HEK293 (cell line): ENCODE measurements at regions not wholly inside any gene's neighbourhood (a gene's known extent, or its start where the extent isn't known, plus 50 kb on each side); places are given as distances from the start of the nearest gene placed in this dataset.

Experiments used
- GFI1B ChIP-seq: fragments of 450-650 bp; formaldehyde crosslinking; IDR thresholded peaks from 2 replicates; pipeline ENCODE4 v1.5.1; 2016; ENCODE audit warnings: missing biosample characterization, missing genetic modification characterization
- HOXC10 ChIP-seq: sonication (generic); formaldehyde crosslinking; IDR thresholded peaks from 2 replicates; pipeline ENCODE4 v1.8.1; 2023; ENCODE audit warnings: mild to moderate bottlenecking, missing genetic modification reagents
- MEIS1 ChIP-seq: sonication (generic); formaldehyde crosslinking; IDR thresholded peaks from 2 replicates; pipeline ENCODE4 v1.8.1; 2022; ENCODE audit warnings: missing genetic modification reagents, mild to moderate bottlenecking, borderline replicate concordance
- ZNF174 ChIP-seq: fragments of 450-650 bp; formaldehyde crosslinking; IDR thresholded peaks from 2 replicates; pipeline ENCODE4 v1.5.0; 2017; ENCODE audit warnings: missing biosample characterization, mild to moderate bottlenecking, missing genetic modification characterization
- ZNF274 ChIP-seq, 2 experiments: fragments of 200-500 bp in 1 of 2; fragments of 450-650 bp in 1 of 2; sonication (Bioruptor generic) in 1 of 2; formaldehyde crosslinking in 1 of 2; IDR thresholded peaks; 2 replicates each; pipeline versions ENCODE4 v1.5.1 to v1.6.1; 2014 to 2016; ENCODE audit warnings: borderline replicate concordance in 1 of 2, inconsistent platforms in 1 of 2, low read length in 1 of 2, missing biosample characterization in 1 of 2, missing genetic modification characterization in 1 of 2
- ZNF302 ChIP-seq: fragments of 450-650 bp; formaldehyde crosslinking; IDR thresholded peaks from 2 replicates; pipeline ENCODE4 v1.5.1; 2016; ENCODE audit warnings: missing biosample characterization, missing genetic modification characterization, low read depth
- ZNF416 ChIP-seq: fragments of 450-650 bp; formaldehyde crosslinking; IDR thresholded peaks from 2 replicates; pipeline ENCODE4 v1.5.1; 2016; ENCODE audit warnings: missing biosample characterization, missing genetic modification characterization
- TF ChIP-seq, protein P1 (sequence below): fragments of 450-650 bp; formaldehyde crosslinking; IDR thresholded peaks from 2 replicates; pipeline ENCODE4 v1.5.1; 2016; ENCODE audit warnings: missing biosample characterization, missing genetic modification characterization
- TF ChIP-seq, protein P2 (sequence below): fragments of 450-650 bp; formaldehyde crosslinking; IDR thresholded peaks from 2 replicates; pipeline ENCODE4 v1.5.1; 2016; ENCODE audit warnings: missing biosample characterization, missing genetic modification characterization
- TF ChIP-seq, protein P3 (sequence below): fragments of 450-650 bp; formaldehyde crosslinking; IDR thresholded peaks from 2 replicates; pipeline ENCODE4 v1.5.1; 2016; ENCODE audit warnings: missing biosample characterization, missing genetic modification characterization

DNA sequence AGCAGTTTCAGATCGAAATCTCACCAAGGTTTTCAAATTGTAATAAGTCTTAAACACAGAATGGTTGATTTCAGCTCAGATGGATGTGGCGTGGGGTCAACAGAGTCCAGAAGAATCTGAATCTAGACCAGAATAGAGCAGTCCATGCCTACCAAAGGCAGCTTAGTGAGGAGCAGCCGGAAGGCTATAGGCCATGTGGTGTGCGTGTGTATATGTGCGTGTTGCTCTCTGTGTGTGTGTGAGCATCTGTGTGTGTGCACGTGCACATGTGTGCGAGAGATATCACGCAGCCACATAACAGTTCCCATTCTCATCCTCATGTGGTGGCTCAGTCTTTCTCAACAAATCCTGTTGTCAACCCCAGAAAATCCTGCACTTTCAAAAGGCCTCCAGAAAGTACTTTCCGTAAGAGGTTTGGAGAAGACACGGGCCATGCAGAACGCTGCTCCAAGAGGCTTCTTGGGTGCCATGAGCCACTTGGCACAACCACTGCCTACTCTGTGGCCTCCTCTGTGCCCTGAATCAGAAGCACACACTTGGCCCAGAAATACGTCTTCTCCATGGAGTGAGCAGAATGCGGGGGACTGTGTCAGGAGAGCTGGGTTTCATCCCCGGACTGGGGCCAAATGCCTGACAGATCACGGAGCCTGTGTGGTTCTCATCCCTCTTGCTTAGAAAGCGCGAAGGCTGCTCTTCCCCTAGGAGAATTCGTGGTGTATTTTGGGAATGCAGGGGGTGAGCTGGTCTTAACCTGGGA, 67.3 kb downstream of the ACKR3 start:
- TF ChIP-seq, protein P1, sequence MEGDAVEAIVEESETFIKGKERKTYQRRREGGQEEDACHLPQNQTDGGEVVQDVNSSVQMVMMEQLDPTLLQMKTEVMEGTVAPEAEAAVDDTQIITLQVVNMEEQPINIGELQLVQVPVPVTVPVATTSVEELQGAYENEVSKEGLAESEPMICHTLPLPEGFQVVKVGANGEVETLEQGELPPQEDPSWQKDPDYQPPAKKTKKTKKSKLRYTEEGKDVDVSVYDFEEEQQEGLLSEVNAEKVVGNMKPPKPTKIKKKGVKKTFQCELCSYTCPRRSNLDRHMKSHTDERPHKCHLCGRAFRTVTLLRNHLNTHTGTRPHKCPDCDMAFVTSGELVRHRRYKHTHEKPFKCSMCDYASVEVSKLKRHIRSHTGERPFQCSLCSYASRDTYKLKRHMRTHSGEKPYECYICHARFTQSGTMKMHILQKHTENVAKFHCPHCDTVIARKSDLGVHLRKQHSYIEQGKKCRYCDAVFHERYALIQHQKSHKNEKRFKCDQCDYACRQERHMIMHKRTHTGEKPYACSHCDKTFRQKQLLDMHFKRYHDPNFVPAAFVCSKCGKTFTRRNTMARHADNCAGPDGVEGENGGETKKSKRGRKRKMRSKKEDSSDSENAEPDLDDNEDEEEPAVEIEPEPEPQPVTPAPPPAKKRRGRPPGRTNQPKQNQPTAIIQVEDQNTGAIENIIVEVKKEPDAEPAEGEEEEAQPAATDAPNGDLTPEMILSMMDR (tag by site-specific recombination), result no peak
- TF ChIP-seq ZNF302 (no peak), GFI1B (tag by site-specific recombination) (no peak), ZNF174 (no peak), ZNF274 (IDR thresholded peaks at IDR 0.05; ENCODE audit: low read length) (no peak), ZNF274 (tag by site-specific recombination; IDR thresholded peaks at IDR 0.05; ENCODE audit: borderline replicate concordance) (no peak), MEIS1 (CRISPR knock-in tag) (no peak), HOXC10 (CRISPR knock-in tag) (no peak), ZNF416 (tag by site-specific recombination) (no peak)
- TF ChIP-seq, protein P2, sequence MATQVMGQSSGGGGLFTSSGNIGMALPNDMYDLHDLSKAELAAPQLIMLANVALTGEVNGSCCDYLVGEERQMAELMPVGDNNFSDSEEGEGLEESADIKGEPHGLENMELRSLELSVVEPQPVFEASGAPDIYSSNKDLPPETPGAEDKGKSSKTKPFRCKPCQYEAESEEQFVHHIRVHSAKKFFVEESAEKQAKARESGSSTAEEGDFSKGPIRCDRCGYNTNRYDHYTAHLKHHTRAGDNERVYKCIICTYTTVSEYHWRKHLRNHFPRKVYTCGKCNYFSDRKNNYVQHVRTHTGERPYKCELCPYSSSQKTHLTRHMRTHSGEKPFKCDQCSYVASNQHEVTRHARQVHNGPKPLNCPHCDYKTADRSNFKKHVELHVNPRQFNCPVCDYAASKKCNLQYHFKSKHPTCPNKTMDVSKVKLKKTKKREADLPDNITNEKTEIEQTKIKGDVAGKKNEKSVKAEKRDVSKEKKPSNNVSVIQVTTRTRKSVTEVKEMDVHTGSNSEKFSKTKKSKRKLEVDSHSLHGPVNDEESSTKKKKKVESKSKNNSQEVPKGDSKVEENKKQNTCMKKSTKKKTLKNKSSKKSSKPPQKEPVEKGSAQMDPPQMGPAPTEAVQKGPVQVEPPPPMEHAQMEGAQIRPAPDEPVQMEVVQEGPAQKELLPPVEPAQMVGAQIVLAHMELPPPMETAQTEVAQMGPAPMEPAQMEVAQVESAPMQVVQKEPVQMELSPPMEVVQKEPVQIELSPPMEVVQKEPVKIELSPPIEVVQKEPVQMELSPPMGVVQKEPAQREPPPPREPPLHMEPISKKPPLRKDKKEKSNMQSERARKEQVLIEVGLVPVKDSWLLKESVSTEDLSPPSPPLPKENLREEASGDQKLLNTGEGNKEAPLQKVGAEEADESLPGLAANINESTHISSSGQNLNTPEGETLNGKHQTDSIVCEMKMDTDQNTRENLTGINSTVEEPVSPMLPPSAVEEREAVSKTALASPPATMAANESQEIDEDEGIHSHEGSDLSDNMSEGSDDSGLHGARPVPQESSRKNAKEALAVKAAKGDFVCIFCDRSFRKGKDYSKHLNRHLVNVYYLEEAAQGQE (tag by site-specific recombination), result no peak
- TF ChIP-seq, protein P3, sequence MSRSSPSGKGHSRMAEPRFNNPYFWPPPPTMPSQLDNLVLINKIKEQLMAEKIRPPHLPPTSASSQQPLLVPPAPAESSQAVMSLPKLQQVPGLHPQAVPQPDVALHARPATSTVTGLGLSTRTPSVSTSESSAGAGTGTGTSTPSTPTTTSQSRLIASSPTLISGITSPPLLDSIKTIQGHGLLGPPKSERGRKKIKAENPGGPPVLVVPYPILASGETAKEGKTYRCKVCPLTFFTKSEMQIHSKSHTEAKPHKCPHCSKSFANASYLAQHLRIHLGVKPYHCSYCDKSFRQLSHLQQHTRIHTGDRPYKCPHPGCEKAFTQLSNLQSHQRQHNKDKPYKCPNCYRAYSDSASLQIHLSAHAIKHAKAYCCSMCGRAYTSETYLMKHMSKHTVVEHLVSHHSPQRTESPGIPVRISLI (tag by site-specific recombination), result no peak
